TTC549 (cell line): ENCODE measurements at regions not wholly inside any gene's neighbourhood (a gene's known extent, or its start where the extent isn't known, plus 50 kb on each side); places are given as distances from the start of the nearest gene placed in this dataset.
"Not testable (repeated sequence)": the region's sequence is repeated elsewhere in the genome, so short reads cannot be mapped to it uniquely, and the experiment has no call there.

ENCODE experiments used
- FAIRE-seq: peaks from 2 replicates; lab custom pipeline; 2012; peaks lifted over from hg19 to GRCh38; lab: Jason Lieb, UNC

- FAIRE-seq = no peak
Observed at GRCh38 chr7:65746398-65746669, 126.5 kb upstream of the VKORC1L1 start.

- no peak for FAIRE-seq
Observed at GRCh38 chr7:65749039-65749438, 123.8 kb upstream of the VKORC1L1 start.

GRCh38 chr7:65749518-65749917, 123.4 kb upstream of the VKORC1L1 start:
- FAIRE-seq = no peak

GRCh38 chr7:65750511-65751344, 122.1 kb upstream of the VKORC1L1 start:
- FAIRE-seq = no peak

DNA sequence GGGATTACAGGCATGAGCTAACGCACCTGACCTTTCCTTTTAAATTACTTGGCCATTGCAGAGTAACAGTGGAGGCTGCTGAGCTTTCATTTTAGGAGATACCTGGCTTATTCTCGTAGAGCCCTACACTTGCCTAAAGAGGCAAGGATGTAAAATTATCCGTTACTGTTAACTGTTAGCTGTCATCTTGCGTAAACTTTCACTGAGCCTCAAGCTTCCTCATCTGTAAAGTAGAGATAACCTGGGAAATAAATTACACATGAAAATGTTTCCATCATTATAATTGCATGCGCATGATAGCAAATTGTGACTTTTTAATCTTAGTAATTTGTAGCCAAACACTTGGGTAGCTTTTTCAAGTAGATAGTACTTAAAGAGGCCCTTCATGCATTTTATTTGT, 118.8 kb upstream of the VKORC1L1 start:
- not testable (repeated sequence) for FAIRE-seq

- FAIRE-seq = not testable (repeated sequence)
Observed at GRCh38 chr7:65758991-65759390, 113.9 kb upstream of the VKORC1L1 start.

DNA sequence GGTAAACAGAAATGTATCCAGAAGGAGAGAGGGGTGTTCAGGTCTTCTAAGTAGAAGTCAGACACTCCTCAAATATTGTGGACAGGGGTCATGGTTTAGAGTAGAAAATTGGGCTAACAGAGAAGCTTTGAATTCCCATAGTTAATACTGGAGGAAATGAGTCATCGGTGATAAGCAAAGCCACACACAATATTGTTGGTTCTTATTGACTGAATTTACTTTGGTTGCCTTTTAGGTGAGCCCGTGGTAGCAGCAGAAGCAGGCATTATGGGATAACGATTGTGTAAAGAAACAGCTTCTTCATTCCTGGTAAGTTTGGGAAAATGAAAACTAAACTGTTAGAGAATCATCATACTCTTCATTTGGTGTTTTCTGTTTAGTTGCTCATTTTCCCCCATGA, 110.2 kb upstream of the VKORC1L1 start:
- FAIRE-seq = not testable (repeated sequence)

GRCh38 chr7:65763114-65763513, 109.8 kb upstream of the VKORC1L1 start:
- not testable (repeated sequence) for FAIRE-seq

DNA sequence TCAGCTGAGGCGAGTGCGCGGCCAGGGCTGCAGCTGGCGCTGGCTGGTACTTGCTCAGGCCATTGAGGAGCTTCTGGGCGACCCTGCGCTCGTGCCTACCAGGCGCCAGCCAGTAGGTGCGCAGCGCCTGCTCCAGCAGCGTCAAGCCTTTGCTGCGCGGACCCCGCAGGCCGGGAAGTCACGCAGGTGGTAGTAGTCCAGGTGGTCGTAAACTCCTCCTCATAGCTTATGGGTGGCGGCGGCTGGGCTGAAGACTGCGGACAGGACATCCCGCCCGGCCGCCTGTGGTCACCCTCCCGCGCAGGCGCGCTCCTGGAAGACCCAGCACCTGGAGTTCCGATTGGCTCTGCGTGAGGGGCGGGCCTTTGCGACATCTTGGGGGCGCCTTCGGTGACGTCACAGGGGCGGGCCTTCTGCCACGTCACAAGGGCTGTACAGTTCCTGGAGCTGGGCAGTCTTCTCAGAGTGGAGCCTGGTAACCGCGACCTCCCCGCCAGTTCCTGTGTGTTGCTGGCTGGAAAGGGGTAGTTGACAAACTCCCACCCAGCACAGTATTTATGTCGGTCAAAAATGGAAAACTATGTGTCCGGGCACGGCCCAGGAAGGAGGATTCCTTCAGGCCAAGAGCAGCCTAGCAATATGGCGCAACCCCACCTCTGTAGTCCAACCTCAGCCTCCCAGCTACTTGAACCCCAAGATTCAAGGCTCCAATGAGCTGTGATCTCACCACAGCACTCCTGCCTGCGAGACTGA, 102.2 kb upstream of the VKORC1L1 start:
- FAIRE-seq = not testable (repeated sequence)

- not testable (repeated sequence) for FAIRE-seq
Observed at GRCh38 chr7:65771226-65771569, 101.7 kb upstream of the VKORC1L1 start.

DNA sequence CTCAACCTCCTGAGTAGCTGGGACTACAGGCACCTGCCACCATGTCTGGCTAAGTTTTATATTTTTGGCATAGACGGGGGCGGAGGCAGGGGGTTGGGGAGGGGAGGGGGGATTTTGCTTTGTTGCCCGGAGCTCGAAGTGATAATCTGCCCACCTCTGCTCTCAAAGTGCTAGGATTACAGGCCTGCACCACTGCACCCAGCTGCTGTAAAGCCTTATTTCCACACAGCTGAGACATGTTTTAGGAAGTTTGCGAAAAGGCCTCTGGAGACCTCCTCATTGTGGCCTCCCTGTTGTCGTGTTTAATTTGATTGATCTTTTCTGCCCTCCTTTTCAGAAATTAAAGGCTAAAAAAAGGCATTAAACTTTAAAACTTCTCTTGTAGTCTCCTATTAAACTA, 96.2 kb upstream of the VKORC1L1 start:
- not testable (repeated sequence) for FAIRE-seq

DNA sequence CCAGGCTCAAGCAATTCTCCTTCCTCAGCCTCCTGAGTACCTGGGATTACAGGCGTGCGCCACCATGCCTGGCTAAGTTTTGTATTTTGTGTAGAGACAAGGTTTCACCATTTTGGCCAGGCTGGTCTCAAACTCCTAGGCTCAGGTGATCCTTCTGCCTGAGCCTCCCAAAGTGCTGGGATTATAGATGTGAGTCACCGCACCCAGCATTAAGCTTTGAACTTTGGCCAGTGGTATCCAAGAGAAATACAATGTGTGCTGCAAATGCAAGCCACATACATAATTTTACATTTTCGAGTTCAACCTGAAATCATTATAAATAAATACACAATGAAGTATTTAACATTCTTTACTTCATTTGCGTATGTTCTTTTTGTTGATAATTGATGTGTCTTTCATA, 82.9 kb upstream of the VKORC1L1 start:
- not testable (repeated sequence) for FAIRE-seq

DNA sequence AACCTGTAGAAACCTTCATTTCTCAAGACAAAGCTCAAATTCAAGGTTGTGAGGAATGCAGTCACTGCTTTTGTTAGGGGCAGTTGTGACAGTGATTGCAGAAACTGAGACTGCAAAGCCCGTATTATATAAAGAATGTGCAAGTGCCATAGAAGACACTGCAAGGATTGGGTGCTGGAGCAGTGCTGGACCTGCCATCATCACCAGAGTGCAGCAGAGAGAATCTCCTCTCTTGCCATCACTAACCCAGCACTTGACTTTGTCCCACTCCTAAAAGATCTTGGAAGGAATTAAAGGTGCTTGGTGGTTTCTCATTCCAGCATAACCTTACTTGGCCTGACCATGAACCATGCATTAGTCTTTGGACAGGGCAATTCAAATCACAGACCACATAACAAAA, 81.1 kb upstream of the VKORC1L1 start:
- not testable (repeated sequence) for FAIRE-seq

- not testable (repeated sequence) for FAIRE-seq
Observed at GRCh38 chr7:65792726-65793125, 80.1 kb upstream of the VKORC1L1 start.

DNA sequence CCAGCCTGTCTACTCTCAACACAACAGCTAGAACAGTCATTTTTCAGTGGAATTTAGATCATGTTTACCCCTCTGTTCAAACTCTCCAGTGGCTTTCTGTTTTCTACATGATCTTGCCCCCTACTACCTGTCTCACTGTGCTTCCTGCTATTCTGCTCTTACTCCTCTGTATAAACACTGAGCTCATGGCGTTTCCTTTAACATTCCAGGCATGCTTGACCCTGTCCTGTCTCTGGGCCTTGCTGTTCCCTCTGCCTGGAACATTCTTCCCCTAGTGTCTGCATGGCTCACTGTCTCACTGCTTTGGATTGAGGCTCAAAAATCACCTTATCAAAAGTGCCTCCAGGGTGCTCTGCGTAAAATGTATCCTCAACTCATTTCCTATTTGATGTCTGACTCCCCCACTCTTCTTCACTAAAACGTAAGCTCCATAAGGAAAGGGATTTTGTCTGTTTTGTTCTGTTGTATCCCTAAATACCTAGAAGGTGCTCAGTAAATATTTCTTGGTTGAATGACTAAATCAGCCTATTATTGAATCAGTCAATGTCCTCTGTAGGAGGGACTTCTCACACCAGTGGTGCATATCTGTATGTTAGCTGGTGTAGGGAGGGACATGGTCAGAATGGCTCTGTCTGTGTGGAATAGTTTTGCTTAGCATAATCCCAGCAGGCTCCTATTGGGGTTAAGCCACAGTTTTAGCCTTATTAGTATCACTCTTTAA, 78.0 kb upstream of the VKORC1L1 start:
- not testable (repeated sequence) for FAIRE-seq

GRCh38 chr7:65795392-65795716, 77.5 kb upstream of the VKORC1L1 start:
- FAIRE-seq = not testable (repeated sequence)

DNA sequence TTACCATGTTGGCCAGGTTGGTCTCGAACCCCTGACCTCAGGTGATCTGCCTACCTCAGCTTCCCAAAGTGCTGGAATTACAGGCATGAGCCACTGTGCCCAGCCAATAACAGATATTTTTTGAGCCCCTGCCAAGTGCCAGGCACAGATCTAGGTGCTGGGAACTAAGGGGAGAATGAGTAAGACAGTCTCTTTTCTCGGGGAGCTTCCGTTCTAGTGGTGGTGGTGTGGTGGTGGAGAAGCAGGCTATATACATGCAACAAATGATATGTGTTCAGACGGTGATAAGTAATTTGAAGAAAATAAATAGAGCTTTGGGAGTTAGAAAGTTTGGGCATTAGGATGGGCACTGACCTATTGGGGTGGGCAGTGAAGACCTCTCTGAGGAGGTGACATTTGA, 76.7 kb upstream of the VKORC1L1 start:
- FAIRE-seq = no peak

- not testable (repeated sequence) for FAIRE-seq
Observed at GRCh38 chr7:65797086-65797485, 75.8 kb upstream of the VKORC1L1 start.

DNA sequence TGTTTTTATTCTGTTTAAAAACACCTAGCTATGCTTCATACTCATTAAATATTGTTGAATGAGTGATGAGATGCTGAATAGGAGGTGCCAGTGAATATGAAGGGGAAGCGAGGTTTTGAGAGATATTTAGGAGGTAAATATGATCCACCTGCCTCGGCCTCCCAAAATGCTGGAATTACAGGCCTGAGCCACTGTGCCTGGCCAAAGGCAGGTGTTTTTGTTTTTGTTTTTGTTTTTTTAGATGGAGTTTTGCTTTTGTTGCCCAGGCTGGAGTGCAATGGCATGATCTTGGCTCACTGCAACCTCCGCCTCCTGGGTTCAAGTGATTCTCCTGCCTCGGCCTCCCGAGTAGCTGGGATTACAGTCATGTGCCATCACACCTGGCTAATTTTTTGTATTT, 75.3 kb upstream of the VKORC1L1 start:
- FAIRE-seq = not testable (repeated sequence)

DNA sequence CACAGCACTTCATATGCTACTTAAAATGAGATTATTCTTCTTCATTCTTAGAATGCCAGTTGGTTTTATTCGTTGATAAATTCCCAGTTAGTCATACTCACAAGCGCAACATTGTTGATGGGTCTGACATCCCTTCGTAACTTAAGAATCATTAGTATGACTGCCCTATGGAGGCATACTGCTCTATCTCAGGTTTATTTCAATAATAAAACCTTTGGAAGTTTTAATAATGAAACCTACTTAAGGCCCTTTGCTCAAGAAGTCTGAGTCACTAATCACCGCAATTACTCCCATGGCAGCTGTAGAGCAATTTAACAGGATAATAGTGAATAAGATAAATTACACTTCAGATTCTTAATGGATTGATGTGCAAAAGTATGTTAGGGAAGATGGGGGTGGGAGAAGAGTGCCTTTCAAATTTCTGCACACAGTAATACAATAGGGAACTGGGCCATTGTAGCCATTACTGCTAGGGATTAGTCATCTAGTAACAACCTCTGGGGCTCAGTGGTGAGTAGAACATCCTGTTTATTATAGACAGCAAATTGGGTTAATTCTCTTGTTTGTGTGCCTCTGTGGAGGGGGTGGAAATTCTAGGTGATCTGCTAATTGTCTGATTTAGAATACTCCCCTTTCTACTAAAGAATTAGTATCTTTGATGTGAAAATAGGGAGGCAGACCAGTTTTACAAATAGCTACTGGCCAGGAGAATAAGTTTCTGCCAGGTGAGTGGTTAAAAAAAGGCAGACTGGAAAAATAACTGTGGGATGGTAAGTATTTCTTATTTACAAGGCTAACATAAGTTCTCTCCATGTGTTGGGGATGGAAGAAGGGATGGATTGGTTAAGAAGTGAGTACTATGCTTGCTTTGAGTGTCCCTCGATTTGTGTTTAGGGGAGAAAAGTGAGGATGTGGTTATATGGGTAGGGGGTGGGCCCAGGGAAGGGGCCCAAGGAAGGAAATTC, 74.5 kb upstream of the VKORC1L1 start:
- FAIRE-seq = no peak

- not testable (repeated sequence) for FAIRE-seq
Observed at GRCh38 chr7:65800191-65800590, 72.7 kb upstream of the VKORC1L1 start.

- FAIRE-seq = no peak
Observed at GRCh38 chr7:65800890-65801341, 72.0 kb upstream of the VKORC1L1 start.
